ENCODE measurements at regions not wholly inside any gene's neighbourhood (a gene's known extent, or its start where the extent isn't known, plus 50 kb on each side); places are given as distances from the start of the nearest gene placed in this dataset.

DNA sequence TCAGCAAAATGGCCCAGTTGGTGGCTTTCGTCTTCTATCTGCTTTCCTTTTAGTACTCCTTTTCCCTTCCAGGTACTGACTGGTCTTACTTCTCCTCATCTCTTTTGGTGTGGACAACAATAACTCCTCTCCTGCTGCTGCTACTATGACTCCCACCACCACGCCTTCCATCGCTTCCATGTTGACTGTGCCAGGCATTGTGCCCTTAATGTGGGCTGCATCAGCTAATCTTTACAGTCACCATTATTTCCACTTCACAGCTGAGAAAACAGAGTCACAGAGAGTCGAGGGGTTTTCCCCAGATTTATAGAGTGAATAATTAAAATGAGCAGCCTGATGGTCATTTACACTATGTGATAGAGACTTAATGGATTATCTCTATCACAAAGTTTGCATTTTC is 184.9 kb upstream of the IL12B start:
- POLR2A ChIA-PET: no interaction called here
- FAIRE-seq (no peak), ATAC-seq (no peak), DNase-seq (ENCODE audit: extremely low read depth in 1 of 4, low spot score in 3 of 4) (no peak)
- Histone ChIP-seq H3K79me2 (ENCODE audit: control insufficient read depth, insufficient read depth, low read length) (no peaks in the 10 kb centered on the region), H3K9me1 (ENCODE audit: control insufficient read depth, insufficient read depth, low read length) (no peaks in the 10 kb centered on the region), H2AFZ (ENCODE audit: low read depth, low read length) (no peak overlapping the region), H3K9ac (ENCODE audit: insufficient read depth in 1 of 2, low read depth in 2 of 2, low read length in 2 of 2) (no peak overlapping the region), H3K27ac (ENCODE audit: extremely low read depth, low read depth, low read length) (no peak overlapping the region), H3K4me2 (ENCODE audit: insufficient read depth, low read length) (no peak overlapping the region), H3K27me3 (ENCODE audit: control insufficient read depth in 2 of 2, insufficient read depth in 2 of 2, low read length in 2 of 2) (peaks cover 3 to 4% of the 10 kb centered on the region in 2 experiments; a peak in 1 of 5 replicates), H3K4me1 (replicated peaks in 1 of 2; ENCODE audit: control insufficient read depth in 2 of 2, insufficient read depth in 2 of 2, low read length in 2 of 2) (no peaks in the 10 kb centered on the region), H3K4me3 (no peak overlapping the region), H4K20me1 (replicated peaks; ENCODE audit: control insufficient read depth, insufficient read depth, low read length) (no peaks in the 10 kb centered on the region), H3K9me3 (replicated peaks; ENCODE audit: control insufficient read depth, insufficient read depth, low read depth, low read length) (no peaks in the 10 kb centered on the region), H3K36me3 (ENCODE audit: control insufficient read depth, insufficient read depth, low read length) (no peaks in the 10 kb centered on the region)
- BruUV-seq (replicated peaks): no TSS peak
- CTCF ChIA-PET (ENCODE audit: low intra/inter-chr PET ratio): interaction anchor here (0.6 kb wide), 1 partner anchor 828 kb away, joined by 3 read pairs; no protein-coding TSS in a partner anchor
- TF ChIP-seq CEBPG (CRISPR knock-in tag; IDR thresholded peaks at IDR 0.05): no peak
- no peak for TF ChIP-seq CEBPG (tag; conservative IDR thresholded peaks at IDR 0.05 in 1 of 2, IDR thresholded peaks at IDR 0.05 in 1 of 2)
- TF ChIP-seq, protein P1, sequence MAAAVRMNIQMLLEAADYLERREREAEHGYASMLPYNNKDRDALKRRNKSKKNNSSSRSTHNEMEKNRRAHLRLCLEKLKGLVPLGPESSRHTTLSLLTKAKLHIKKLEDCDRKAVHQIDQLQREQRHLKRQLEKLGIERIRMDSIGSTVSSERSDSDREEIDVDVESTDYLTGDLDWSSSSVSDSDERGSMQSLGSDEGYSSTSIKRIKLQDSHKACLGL (CRISPR knock-in tag; IDR thresholded peaks at IDR 0.05; ENCODE audit: borderline replicate concordance, poor library complexity, severe bottlenecking): no peak
- no peak for TF ChIP-seq ZSCAN32 (CRISPR knock-in tag; IDR thresholded peaks at IDR 0.05)
- TF ChIP-seq NFXL1 (CRISPR knock-in tag; IDR thresholded peaks at IDR 0.05): no peak
- TF ChIP-seq SRSF1 (IDR thresholded peaks at IDR 0.05; ENCODE audit: low read depth, low read length): no peak
- TF ChIP-seq, protein P2, sequence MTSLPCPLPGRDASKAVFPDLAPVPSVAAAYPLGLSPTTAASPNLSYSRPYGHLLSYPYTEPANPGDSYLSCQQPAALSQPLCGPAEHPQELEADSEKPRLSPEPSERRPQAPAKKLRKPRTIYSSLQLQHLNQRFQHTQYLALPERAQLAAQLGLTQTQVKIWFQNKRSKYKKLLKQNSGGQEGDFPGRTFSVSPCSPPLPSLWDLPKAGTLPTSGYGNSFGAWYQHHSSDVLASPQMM (CRISPR knock-in tag; IDR thresholded peaks at IDR 0.05): no peak
- no peak for TF ChIP-seq ZNF197 (CRISPR knock-in tag; IDR thresholded peaks at IDR 0.05; ENCODE audit: low read depth)
- TF ChIP-seq, protein P3, sequence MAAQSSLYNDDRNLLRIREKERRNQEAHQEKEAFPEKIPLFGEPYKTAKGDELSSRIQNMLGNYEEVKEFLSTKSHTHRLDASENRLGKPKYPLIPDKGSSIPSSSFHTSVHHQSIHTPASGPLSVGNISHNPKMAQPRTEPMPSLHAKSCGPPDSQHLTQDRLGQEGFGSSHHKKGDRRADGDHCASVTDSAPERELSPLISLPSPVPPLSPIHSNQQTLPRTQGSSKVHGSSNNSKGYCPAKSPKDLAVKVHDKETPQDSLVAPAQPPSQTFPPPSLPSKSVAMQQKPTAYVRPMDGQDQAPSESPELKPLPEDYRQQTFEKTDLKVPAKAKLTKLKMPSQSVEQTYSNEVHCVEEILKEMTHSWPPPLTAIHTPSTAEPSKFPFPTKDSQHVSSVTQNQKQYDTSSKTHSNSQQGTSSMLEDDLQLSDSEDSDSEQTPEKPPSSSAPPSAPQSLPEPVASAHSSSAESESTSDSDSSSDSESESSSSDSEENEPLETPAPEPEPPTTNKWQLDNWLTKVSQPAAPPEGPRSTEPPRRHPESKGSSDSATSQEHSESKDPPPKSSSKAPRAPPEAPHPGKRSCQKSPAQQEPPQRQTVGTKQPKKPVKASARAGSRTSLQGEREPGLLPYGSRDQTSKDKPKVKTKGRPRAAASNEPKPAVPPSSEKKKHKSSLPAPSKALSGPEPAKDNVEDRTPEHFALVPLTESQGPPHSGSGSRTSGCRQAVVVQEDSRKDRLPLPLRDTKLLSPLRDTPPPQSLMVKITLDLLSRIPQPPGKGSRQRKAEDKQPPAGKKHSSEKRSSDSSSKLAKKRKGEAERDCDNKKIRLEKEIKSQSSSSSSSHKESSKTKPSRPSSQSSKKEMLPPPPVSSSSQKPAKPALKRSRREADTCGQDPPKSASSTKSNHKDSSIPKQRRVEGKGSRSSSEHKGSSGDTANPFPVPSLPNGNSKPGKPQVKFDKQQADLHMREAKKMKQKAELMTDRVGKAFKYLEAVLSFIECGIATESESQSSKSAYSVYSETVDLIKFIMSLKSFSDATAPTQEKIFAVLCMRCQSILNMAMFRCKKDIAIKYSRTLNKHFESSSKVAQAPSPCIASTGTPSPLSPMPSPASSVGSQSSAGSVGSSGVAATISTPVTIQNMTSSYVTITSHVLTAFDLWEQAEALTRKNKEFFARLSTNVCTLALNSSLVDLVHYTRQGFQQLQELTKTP (IDR thresholded peaks at IDR 0.05; ENCODE audit: low read depth in 1 of 2, partially characterized antibody in 2 of 2): no peak
- TF ChIP-seq L3MBTL2 (IDR thresholded peaks at IDR 0.05): no peak
- TF ChIP-seq, protein P4, sequence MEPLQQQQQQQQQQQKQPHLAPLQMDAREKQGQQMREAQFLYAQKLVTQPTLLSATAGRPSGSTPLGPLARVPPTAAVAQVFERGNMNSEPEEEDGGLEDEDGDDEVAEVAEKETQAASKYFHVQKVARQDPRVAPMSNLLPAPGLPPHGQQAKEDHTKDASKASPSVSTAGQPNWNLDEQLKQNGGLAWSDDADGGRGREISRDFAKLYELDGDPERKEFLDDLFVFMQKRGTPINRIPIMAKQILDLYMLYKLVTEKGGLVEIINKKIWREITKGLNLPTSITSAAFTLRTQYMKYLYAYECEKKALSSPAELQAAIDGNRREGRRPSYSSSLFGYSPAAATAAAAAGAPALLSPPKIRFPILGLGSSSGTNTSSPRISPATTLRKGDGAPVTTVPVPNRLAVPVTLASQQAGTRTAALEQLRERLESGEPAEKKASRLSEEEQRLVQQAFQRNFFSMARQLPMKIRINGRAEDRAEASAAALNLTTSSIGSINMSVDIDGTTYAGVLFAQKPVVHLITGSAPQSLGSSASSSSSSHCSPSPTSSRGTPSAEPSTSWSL (CRISPR knock-in tag; IDR thresholded peaks at IDR 0.05; ENCODE audit: borderline replicate concordance): no peak
- no peak for TF ChIP-seq CTBP1 (IDR thresholded peaks at IDR 0.05; ENCODE audit: borderline replicate concordance)
- no peak for TF ChIP-seq ZNF282 (CRISPR knock-in tag; IDR thresholded peaks at IDR 0.05)
- TF ChIP-seq, protein P5, sequence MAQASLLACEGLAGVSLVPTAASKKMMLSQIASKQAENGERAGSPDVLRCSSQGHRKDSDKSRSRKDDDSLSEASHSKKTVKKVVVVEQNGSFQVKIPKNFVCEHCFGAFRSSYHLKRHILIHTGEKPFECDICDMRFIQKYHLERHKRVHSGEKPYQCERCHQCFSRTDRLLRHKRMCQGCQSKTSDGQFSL (CRISPR knock-in tag; IDR thresholded peaks at IDR 0.05): no peak
- TF ChIP-seq, protein P5 (tag; IDR thresholded peaks at IDR 0.05): no peak
- no peak for TF ChIP-seq ZNF830 (CRISPR knock-in tag; IDR thresholded peaks at IDR 0.05)
- 6% methylated on average over 4 of the region's 4 CpGs for WGBS (ENCODE audit: insufficient coverage, low coverage, missing lambda C conversion rate)
- intact Hi-C loops (cut with micrococcal nuclease) (loop anchor here (5.0 to 10.0 kb wide), 4 partner anchors 150 to 472 kb away; partner anchors contain the start of gene ADRA1B), in situ Hi-C loops (cut with MboI) (no loop called here)
